Sigmoid colon (tissue), 6 donors: ENCODE measurements at regions not wholly inside any gene's neighbourhood (a gene's known extent, or its start where the extent isn't known, plus 50 kb on each side); places are given as distances from the start of the nearest gene placed in this dataset.

Source experiments
- DNase-seq: peaks from one replicate; pipeline ENCODE4 v3.0.0-alpha.2; 2019
- H3K27ac ChIP-seq, 4 donors: fragments of 200-600 bp; sonication (generic); one replicate each; pipeline ENCODE4 v1.5.1; 2016 to 2019; ENCODE audit warnings: mild to moderate bottlenecking in 1 of 4
- H3K27me3 ChIP-seq, 3 donors: fragments of 200-600 bp; sonication (generic); one replicate each; pipeline ENCODE4 v1.5.1; 2019; ENCODE audit warnings: mild to moderate bottlenecking in 1 of 3
- H3K36me3 ChIP-seq, 4 donors: fragments of 200-600 bp; sonication (generic); one replicate each; pipeline ENCODE4 v1.5.1; 2016 to 2019
- H3K4me1 ChIP-seq, 4 donors: fragments of 200-600 bp; sonication (generic); one replicate each; pipeline ENCODE4 v1.5.1; 2017 to 2019
- H3K4me3 ChIP-seq, 4 donors: fragments of 200-600 bp; sonication (generic); one replicate each; pipeline ENCODE4 v1.5.1; 2017 to 2019; ENCODE audit warnings: mild to moderate bottlenecking in 2 of 4, moderate library complexity in 1 of 4
- H3K9me3 ChIP-seq, 4 donors: fragments of 200-600 bp in 3 of 4; sonication (generic) in 3 of 4; one replicate each; pipeline versions ENCODE4 v1.5.1 to v1.6.1; 2013 to 2019
- CTCF ChIP-seq, 4 experiments: fragments of 450-650 bp in 3 of 4; fragments of 200-600 bp in 1 of 4; IDR thresholded peaks; one replicate each; pipeline ENCODE4 v1.5.1; 2016 to 2019; ENCODE audit warnings: antibody characterized with exemption in 4 of 4, mild to moderate bottlenecking in 3 of 4, moderate library complexity in 2 of 4
- EP300 ChIP-seq, 4 donors: sonication (generic); formaldehyde crosslinking; IDR thresholded peaks; one replicate each; pipeline ENCODE4 v1.6.1; 2017; ENCODE audit warnings: antibody characterized with exemption in 4 of 4
- POLR2A ChIP-seq, 2 donors: fragments of 450-650 bp; IDR thresholded peaks; one replicate each; pipeline ENCODE4 v1.6.1; 2016; ENCODE audit warnings: antibody characterized with exemption in 2 of 2, mild to moderate bottlenecking in 2 of 2, moderate library complexity in 2 of 2
- POLR2AphosphoS5 ChIP-seq, 4 donors: sonication (generic); formaldehyde crosslinking; IDR thresholded peaks; one replicate each; pipeline ENCODE4 v1.6.1; 2017; ENCODE audit warnings: antibody characterized with exemption in 4 of 4
- WGBS, 2 donors: extraction: QIAGEN DNeasy Blood & Tissue Kit; methylation state at CpG; one replicate each; pipeline ENCODE4 v1.1.7; 2013; 5-methylcytosine and 5-hydroxymethylcytosine counted together
- intact Hi-C: fragments of 100-400 bp; cut with DNase I; formaldehyde crosslinking; loops from one replicate; pipeline ENCODE4 v1.15.1; 2023
- donor health status: healthy with polysubstance abuse.
- donor health status: healthy.

- intact Hi-C loops: no loop called here
- Histone ChIP-seq H3K9me3 (no peaks in the 10 kb centered on the region), H3K4me1 (no peaks in the 10 kb centered on the region), H3K27ac (no peak overlapping the region), H3K27me3 (no peaks in the 10 kb centered on the region), H3K36me3 (peaks cover 0 to 10% (median 0%) of the 10 kb centered on the region in 4 donors), H3K4me3 (no peak overlapping the region)
- TF ChIP-seq EP300 (IDR thresholded peaks at IDR 0.05): no peak
- TF ChIP-seq CTCF (IDR thresholded peaks at IDR 0.05): no peak
- TF ChIP-seq POLR2A (IDR thresholded peaks at IDR 0.05): no peak
- no peak for TF ChIP-seq POLR2AphosphoS5 (IDR thresholded peaks at IDR 0.05)
- no peak for DNase-seq
- WGBS, 2 donors: 85 to 87% methylated on average over 7 of the region's 7 CpGs
These were observed 259.5 kb downstream of the GLI2 start for GRCh38 chr2:120995152-120995551.

GRCh38 chr2:120995656-120996190, 260.1 kb downstream of the GLI2 start:
- no peak for DNase-seq
- 93 to 94% methylated on average over 15 of the region's 15 CpGs for WGBS, 2 donors
- intact Hi-C loops: no loop called here

GRCh38 chr2:120999377-121000097, 263.9 kb downstream of the GLI2 start:
- Histone ChIP-seq H3K9me3 (no peaks in the 10 kb centered on the region), H3K27ac (no peak overlapping the region), H3K4me3 (no peak overlapping the region), H3K36me3 (no peaks in the 10 kb centered on the region), H3K4me1 (no peaks in the 10 kb centered on the region), H3K27me3 (no peaks in the 10 kb centered on the region)
- no peak for DNase-seq
- TF ChIP-seq EP300 (IDR thresholded peaks at IDR 0.05) (no peak), POLR2A (IDR thresholded peaks at IDR 0.05) (no peak), POLR2AphosphoS5 (IDR thresholded peaks at IDR 0.05) (no peak), CTCF (IDR thresholded peaks at IDR 0.05) (no peak)
- intact Hi-C loops: no loop called here
- WGBS, 2 donors: 91% methylated on average over 6 of the region's 6 CpGs

More at GRCh38 chr2:120995656-120996190, 260.1 kb downstream of the GLI2 start:
- peaks cover 0 to 8% (median 0%) of the 10 kb centered on the region in 4 donors for H3K36me3 ChIP-seq
- no peaks in the 10 kb centered on the region for H3K9me3 ChIP-seq
- no peak overlapping the region for H3K27ac ChIP-seq
- TF ChIP-seq POLR2A (IDR thresholded peaks at IDR 0.05) (no peak), CTCF (IDR thresholded peaks at IDR 0.05) (no peak), EP300 (IDR thresholded peaks at IDR 0.05) (no peak), POLR2AphosphoS5 (IDR thresholded peaks at IDR 0.05) (no peak)
- no peaks in the 10 kb centered on the region for H3K27me3 ChIP-seq
- H3K4me3 ChIP-seq: no peak overlapping the region
- no peaks in the 10 kb centered on the region for H3K4me1 ChIP-seq

GRCh38 chr2:121000804-121001203, 265.1 kb downstream of the GLI2 start:
- Histone ChIP-seq H3K4me1 (no peaks in the 10 kb centered on the region), H3K4me3 (no peak overlapping the region), H3K27ac (no peak overlapping the region), H3K27me3 (no peaks in the 10 kb centered on the region), H3K36me3 (no peaks in the 10 kb centered on the region), H3K9me3 (no peaks in the 10 kb centered on the region)
- 82 to 90% methylated on average over 3 of the region's 3 CpGs for WGBS, 2 donors
- intact Hi-C loops: no loop called here
- DNase-seq: no peak
- TF ChIP-seq POLR2AphosphoS5 (IDR thresholded peaks at IDR 0.05) (no peak), CTCF (IDR thresholded peaks at IDR 0.05) (no peak), POLR2A (IDR thresholded peaks at IDR 0.05) (no peak), EP300 (IDR thresholded peaks at IDR 0.05) (no peak)
